ENCODE measurements at regions not wholly inside any gene's neighbourhood (a gene's known extent, or its start where the extent isn't known, plus 50 kb on each side); places are given as distances from the start of the nearest gene placed in this dataset.

GRCh38 chr17:55873017-55873758, 122.3 kb downstream of the PCTP start (continued):
- TF ChIP-seq POU5F1 (IDR thresholded peaks at IDR 0.05; ENCODE audit: low read depth, low read length) (no peak), KDM5A (IDR thresholded peaks at IDR 0.05; ENCODE audit: low read length) (no peak), RXRA (IDR thresholded peaks at IDR 0.05; ENCODE audit: insufficient read depth, low read depth, low read length) (no peak), SP4 (IDR thresholded peaks at IDR 0.05; ENCODE audit: low read length) (no peak), JUND (IDR thresholded peaks at IDR 0.05; ENCODE audit: low read length) (no peak), SP1 (IDR thresholded peaks at IDR 0.05; ENCODE audit: low read depth, low read length) (no peak)
